Activated CD4-positive, alpha-beta T cell treated with anti-CD3 and anti-CD28 coated beads, Interleukin-2, amount 10 ng/mL, durations not matched to agents 7 days and 5 days (primary cell): ENCODE measurements at regions not wholly inside any gene's neighbourhood (a gene's known extent, or its start where the extent isn't known, plus 50 kb on each side); places are given as distances from the start of the nearest gene placed in this dataset.
"Not testable (repeated sequence)": the region's sequence is repeated elsewhere in the genome, so short reads cannot be mapped to it uniquely, and the experiment has no call there.

Experiments used
- CTCF ChIA-PET: fragments of 350-600 bp; sonication (Branson Sonifier 250); formaldehyde crosslinking; loops from one replicate; lab custom pipeline; 2021; ENCODE audit warnings: antibody characterized with exemption; lab: Charles Lee
- POLR2A ChIA-PET: fragments of 350-600 bp; sonication (Branson Sonifier 250); formaldehyde crosslinking; loops from one replicate; lab custom pipeline; 2021; ENCODE audit warnings: antibody characterized with exemption; lab: Charles Lee
- DNase-seq: peaks from one replicate; pipeline ENCODE4 v3.0.0-alpha.2; 2020
- H3K27ac Mint-ChIP-seq: one replicate; pipeline ENCODE4 v1.8.0; 2021; ENCODE audit warnings: mild to moderate bottlenecking, moderate library complexity, mixed read lengths
- H3K27me3 Mint-ChIP-seq: one replicate; pipeline ENCODE4 v1.8.0; 2021; ENCODE audit warnings: mixed read lengths
- H3K36me3 Mint-ChIP-seq: one replicate; pipeline ENCODE4 v1.8.0; 2021; ENCODE audit warnings: low read depth, mixed read lengths
- H3K4me1 Mint-ChIP-seq: one replicate; pipeline ENCODE4 v1.8.0; 2021; ENCODE audit warnings: mixed read lengths
- H3K4me3 Mint-ChIP-seq: one replicate; pipeline ENCODE4 v1.8.0; 2021; ENCODE audit warnings: mild to moderate bottlenecking, moderate library complexity, mixed read lengths
- H3K9me3 Mint-ChIP-seq: one replicate; pipeline ENCODE4 v1.8.0; 2021; ENCODE audit warnings: mixed read lengths

DNA sequence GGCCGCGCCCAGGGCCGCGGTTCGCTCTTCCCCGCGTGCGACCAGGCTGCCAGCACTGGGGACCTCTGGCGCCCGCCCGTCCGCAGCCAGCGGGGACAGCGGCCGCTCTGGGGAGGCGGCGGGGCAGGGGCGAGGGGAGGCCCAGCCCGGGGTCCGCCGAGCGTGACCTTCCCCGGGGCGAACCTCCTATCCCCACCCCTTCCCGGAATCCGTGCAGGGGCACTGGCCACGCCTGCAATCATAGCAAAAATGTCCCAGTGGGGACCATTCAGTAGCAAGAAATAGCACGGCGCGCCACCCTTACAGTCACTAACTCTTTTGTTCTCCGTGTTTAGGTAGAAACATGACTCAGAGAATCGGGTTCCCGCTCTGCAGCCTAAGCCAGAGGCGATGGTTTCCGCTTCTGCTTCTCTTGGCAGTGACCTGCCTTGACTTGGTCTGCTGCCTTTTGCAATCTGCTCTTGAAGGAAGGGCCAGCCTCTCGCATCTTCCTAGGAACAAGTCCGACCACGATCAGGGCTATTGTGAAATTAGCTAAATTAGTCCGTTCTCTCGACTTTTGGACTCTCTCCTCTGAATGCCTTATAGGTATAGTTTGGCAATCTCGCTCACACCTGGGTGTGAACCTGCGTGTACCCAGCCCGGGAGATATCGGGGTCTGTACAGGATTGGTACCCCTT is 79.3 kb upstream of the ACBD5 start:
- Mint-ChIP-seq H3K9me3 (no peaks in the 10 kb centered on the region), H3K27me3 (peaks cover 12% of the 10 kb centered on the region), H3K27ac (peak overlapping the region; percentile 10), H3K4me3 (peak overlapping the region; percentile 55), H3K36me3 (no peaks in the 10 kb centered on the region), H3K4me1 (peaks cover 13% of the 10 kb centered on the region)
- DNase-seq, result peak; percentile 29
- POLR2A ChIA-PET, result no interaction called here
- CTCF ChIA-PET, result interaction anchor here (1.0 kb wide), 1 partner anchor 9 kb away, joined by 3 read pairs; no protein-coding TSS in a partner anchor

DNA sequence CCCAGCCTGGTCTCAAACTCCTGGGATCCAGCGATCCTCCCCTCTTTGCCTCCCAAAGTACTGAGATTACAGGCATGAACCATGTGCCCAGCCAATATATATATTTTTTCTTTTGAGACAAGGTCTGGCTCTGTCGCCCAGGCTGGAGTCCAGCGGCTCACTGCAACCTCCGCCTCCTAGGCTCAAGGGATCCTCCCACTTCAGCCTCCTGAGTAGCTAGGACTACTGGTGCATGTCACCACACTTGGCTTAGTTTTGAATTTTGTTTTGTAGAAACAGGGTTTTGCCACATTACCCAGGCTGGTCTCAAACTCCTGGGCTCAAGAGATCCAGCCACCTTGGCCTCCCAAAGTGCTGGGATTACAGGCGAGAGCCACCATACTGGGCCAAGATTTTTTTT is 78.5 kb upstream of the ACBD5 start:
- H3K9me3 Mint-ChIP-seq, DNase-seq, H3K27ac Mint-ChIP-seq, POLR2A ChIA-PET, H3K36me3 Mint-ChIP-seq: not testable (repeated sequence)
- CTCF ChIA-PET, result interaction anchor here (1.0 kb wide), 1 partner anchor 10 kb away, joined by 3 read pairs; no protein-coding TSS in a partner anchor
- H3K4me1 Mint-ChIP-seq, result peaks cover 16% of the 10 kb centered on the region
- peak overlapping the region; percentile 50 for H3K4me3 Mint-ChIP-seq
- peaks cover 12% of the 10 kb centered on the region for H3K27me3 Mint-ChIP-seq

DNA sequence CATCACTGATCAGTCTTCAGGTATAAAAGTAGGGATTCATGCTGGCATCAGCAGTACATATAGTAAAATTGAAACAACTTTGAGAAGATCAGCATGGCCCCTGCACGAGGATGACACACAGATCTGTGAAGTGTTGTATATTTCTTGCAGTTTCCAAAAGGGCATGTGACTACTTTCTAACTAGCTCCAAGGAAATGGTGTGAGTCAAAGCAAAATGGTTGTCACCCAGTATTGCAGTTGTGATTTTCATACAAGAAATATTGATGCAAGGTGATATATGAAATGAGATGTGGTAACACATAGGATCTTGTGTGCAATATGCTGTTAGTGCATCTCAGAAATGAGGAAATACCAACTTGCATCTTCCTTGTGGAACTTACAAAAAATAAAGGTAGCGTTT is 74.5 kb upstream of the ACBD5 start:
- DNase-seq, H3K36me3 Mint-ChIP-seq, H3K4me3 Mint-ChIP-seq, H3K9me3 Mint-ChIP-seq, POLR2A ChIA-PET, CTCF ChIA-PET, H3K27ac Mint-ChIP-seq: not testable (repeated sequence)
- peaks cover 12% of the 10 kb centered on the region for H3K4me1 Mint-ChIP-seq
- H3K27me3 Mint-ChIP-seq, result peaks cover 12% of the 10 kb centered on the region

DNA sequence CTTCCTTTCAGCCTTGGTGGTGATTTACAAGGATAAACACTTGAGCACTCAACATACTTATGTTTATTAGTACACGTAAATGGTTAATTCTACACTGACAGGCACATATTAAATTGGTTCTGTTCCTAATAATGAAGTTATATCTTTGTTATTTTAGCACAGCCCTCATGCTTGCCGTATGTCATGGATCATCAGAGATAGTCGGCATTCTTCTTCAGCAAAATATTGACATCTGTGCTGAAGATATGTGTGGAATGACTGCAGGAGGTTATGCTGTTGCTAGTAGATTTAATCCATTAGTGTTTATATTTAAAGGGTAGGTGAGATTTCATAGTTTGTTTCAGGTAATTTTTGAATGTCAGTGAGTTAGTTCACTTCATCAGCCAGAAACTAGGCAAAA is 73.0 kb upstream of the ACBD5 start:
- DNase-seq, CTCF ChIA-PET, H3K4me3 Mint-ChIP-seq, H3K36me3 Mint-ChIP-seq, H3K27ac Mint-ChIP-seq, H3K4me1 Mint-ChIP-seq, H3K27me3 Mint-ChIP-seq, POLR2A ChIA-PET, H3K9me3 Mint-ChIP-seq: not testable (repeated sequence)

DNA sequence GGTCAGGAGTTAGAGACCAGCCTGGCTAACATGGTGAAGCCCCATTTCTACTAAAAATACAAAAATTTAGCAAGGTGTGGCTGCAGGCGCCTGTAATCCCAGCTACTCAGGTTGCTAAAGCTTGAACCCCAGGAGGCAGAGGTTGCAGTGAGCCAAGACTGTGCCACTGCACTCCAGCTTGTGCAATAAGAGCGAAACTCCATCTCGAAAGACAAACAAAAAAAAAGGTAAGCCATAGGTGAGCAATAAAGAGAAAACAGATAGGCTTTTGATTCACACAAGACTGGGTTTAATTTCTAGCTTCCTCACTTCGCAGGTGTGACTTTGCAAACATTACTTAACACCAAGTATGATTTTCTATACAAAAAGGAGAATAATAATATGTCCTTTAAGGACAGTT is 72.3 kb upstream of the ACBD5 start:
- Mint-ChIP-seq H3K27me3 (peaks cover 6% of the 10 kb centered on the region), H3K4me1 (peaks cover 5% of the 10 kb centered on the region), H3K9me3 (no peaks in the 10 kb centered on the region), H3K36me3 (no peaks in the 10 kb centered on the region), H3K27ac (no peak overlapping the region), H3K4me3 (no peak overlapping the region)
- no peak for DNase-seq
- POLR2A ChIA-PET, result no interaction called here
- CTCF ChIA-PET, result no interaction called here

DNA sequence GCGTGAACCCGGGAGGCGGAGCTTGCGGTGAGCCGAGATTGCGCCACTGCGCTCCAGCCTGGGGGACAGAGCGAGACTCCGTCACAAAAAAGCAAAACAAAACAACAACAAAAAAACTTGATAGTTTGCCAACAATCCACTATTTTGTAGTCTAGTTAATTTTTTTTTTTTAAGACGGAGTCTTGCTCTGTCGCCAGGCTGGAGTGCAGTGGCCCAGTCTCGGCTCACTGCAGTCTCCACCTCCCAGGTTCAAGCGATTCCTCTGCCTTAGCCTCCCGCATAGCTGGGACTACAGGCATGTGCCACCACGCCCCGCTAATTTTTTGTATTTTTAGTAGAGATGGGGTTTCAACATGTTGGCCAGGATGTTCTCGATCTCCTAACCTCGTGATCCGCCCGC is 71.2 kb upstream of the ACBD5 start:
- H3K4me3 Mint-ChIP-seq, H3K4me1 Mint-ChIP-seq, CTCF ChIA-PET: not testable (repeated sequence)

DNA sequence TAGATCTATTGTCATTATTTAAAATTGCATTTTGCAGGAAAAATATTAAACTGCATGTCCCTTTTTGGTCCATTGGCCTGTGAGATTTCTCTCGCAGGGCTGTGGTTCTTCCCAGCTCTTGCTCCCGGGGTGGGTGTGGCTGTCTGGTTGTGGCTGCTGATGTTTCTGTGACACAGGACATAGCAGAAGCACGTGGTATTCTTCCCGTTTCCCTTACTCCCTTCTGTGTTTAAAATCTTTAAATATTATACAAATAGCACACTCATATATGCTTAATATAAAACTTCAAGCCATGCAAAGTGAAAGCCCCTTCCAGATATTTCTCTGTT is 57.9 kb upstream of the ACBD5 start:
- DNase-seq, H3K9me3 Mint-ChIP-seq, POLR2A ChIA-PET, H3K36me3 Mint-ChIP-seq, H3K27ac Mint-ChIP-seq, H3K4me3 Mint-ChIP-seq, CTCF ChIA-PET: not testable (repeated sequence)
- Mint-ChIP-seq H3K27me3 (peaks cover 12% of the 10 kb centered on the region), H3K4me1 (peaks cover 12% of the 10 kb centered on the region)

More for the DNA sequence above, 71.2 kb upstream of the ACBD5 start:
- H3K27me3 Mint-ChIP-seq, POLR2A ChIA-PET, H3K36me3 Mint-ChIP-seq, H3K9me3 Mint-ChIP-seq, DNase-seq, H3K27ac Mint-ChIP-seq: not testable (repeated sequence)

DNA sequence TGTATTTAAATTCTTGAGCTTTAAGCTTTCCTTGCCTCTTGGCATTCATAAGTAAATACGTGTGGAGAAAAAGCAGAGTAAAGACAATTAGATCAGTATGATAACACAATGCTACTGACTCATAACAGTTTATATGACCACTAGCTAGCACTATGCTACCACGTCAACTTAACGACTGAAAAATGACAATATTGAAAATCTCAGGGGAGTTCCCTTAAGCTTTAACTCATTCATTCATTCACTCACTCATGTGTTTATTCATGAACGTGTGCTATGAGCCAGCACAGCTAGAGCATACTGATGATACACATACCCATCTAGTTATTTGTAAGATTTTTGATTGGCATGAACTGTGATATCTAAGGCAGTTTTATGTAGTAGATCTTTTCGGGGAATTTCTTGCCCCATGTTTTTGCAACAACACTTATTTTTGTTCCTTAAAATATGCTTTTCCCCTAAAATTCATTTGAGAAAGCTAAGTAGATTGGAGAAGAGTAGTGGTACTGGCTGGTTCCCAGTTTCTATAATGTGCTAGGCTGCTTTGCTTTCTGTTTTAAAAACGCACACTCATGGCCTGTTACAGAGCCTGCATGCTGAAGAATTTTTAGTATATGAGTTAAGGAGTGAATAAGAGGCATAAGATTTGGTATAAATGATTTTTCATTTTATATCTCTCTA is 57.4 kb upstream of the ACBD5 start:
- Mint-ChIP-seq H3K27ac (no peak overlapping the region), H3K36me3 (no peaks in the 10 kb centered on the region), H3K4me1 (peaks cover 12% of the 10 kb centered on the region), H3K9me3 (no peaks in the 10 kb centered on the region), H3K4me3 (no peak overlapping the region), H3K27me3 (peaks cover 12% of the 10 kb centered on the region)
- ChIA-PET CTCF (interaction anchor here (0.6 kb wide), 1 partner anchor 39 kb away, joined by 5 read pairs; no protein-coding TSS in a partner anchor), POLR2A (no interaction called here)
- no peak for DNase-seq

DNA sequence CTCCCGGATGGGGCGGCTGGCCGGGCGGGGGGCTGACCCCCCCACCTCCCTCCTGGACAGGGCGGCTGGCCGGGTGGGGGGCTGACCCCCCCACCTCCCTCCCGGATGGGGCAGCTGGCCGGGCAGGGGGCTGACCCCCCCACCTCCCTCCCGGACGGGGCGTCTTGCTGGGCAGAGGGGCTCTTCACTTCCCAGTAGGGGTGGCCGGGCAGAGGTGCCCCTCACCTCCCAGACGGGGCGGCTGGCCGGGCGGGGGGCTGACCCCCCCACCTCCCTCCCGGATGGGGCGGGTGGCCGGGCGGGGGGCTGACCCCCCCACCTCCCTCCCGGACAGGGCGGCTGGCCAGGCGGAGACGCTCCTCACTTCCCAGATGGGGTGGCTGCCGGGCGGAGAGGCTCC is 55.7 kb upstream of the ACBD5 start:
- H3K9me3 Mint-ChIP-seq, CTCF ChIA-PET, H3K27me3 Mint-ChIP-seq, H3K36me3 Mint-ChIP-seq, H3K27ac Mint-ChIP-seq, DNase-seq, H3K4me3 Mint-ChIP-seq, POLR2A ChIA-PET: not testable (repeated sequence)
- peaks cover 18% of the 10 kb centered on the region for H3K4me1 Mint-ChIP-seq

DNA sequence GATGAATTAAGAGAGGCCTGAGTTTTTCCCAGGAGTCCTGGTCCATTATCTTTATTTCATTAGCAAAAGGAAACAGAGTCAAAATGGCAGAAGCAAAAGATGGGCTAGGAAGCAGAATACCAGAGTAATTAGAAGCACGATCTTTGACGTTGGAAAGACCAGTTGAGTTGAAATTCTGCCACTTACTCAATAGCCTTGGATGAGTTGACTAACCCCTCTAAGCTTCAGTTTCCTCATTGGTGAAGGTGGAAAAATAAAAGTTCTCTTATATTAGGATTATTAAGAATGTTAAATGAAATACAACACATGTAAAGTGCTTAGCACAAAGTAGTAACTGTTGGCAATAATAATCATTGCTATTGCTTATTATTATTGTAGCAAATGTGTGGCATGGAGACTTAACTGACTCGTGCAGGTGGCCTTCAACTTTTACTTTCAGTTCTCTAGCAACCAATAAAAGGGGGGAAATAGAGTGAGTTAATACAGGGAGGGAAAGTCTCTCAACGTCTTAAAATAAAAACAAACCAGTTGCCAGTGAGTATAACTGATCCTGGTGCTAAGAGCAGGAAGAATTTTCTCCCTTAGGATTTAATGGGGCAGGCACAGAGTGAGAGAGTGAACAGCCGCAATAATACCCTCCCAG is 50.8 kb upstream of the ACBD5 start:
- H3K27ac Mint-ChIP-seq, result peak overlapping the region; percentile 78
- peak overlapping the region; percentile 54 for H3K4me3 Mint-ChIP-seq
- H3K36me3 Mint-ChIP-seq, DNase-seq, POLR2A ChIA-PET, H3K27me3 Mint-ChIP-seq, H3K9me3 Mint-ChIP-seq, CTCF ChIA-PET: not testable (repeated sequence)
- peaks cover 13% of the 10 kb centered on the region for H3K4me1 Mint-ChIP-seq
